AG09319 (cell line): ENCODE measurements at regions not wholly inside any gene's neighbourhood (a gene's known extent, or its start where the extent isn't known, plus 50 kb on each side); places are given as distances from the start of the nearest gene placed in this dataset.

ENCODE experiments used
- DNase-seq: peaks from one replicate; pipeline ENCODE4 v3.0.0-alpha.2; 2010; ENCODE audit warnings: low read depth; ENCODE audit errors: extremely low read depth
- CTCF ChIP-seq: IDR thresholded peaks from 2 replicates; pipeline ENCODE4 v1.5.1; 2011; ENCODE audit warnings: low read depth, mild to moderate bottlenecking, inconsistent platforms, low read length, moderate library complexity

GRCh38 chr10:31731711-31732110 lies 196.9 kb downstream of the ARHGAP12 start:
- TF ChIP-seq CTCF: no peak
- no peak for DNase-seq

DNA sequence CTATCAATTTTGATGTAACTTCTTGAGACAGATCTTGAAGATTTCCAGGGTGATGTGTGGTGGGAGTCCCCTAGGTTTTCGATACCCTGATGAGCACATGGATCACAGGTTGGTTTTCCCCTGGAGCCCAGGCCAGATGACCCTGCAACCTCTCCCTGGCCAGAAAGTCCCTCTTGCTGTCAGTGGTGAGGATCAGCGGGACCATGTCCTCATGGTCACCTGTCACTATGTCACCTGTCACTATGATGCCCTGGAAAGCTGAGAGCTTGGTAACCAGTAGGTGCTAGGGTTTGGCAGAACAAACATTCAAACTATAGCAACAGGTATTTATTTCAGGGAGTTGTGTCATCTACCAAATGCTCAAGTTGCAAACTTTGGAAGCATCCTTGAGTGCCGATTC lies 197.9 kb downstream of the ARHGAP12 start:
- DNase-seq: no peak
- TF ChIP-seq CTCF: no peak

GRCh38 chr10:31728698-31729224 lies 199.9 kb downstream of the ARHGAP12 start:
- no peak for DNase-seq
- no peak for TF ChIP-seq CTCF

- no peak for DNase-seq
- no peak for TF ChIP-seq CTCF
Measured at GRCh38 chr10:31725436-31725835, 203.2 kb downstream of the ARHGAP12 start.

- TF ChIP-seq CTCF: no peak
- DNase-seq: no peak
Measured at GRCh38 chr10:31724296-31724695, 204.3 kb downstream of the ARHGAP12 start.

DNA sequence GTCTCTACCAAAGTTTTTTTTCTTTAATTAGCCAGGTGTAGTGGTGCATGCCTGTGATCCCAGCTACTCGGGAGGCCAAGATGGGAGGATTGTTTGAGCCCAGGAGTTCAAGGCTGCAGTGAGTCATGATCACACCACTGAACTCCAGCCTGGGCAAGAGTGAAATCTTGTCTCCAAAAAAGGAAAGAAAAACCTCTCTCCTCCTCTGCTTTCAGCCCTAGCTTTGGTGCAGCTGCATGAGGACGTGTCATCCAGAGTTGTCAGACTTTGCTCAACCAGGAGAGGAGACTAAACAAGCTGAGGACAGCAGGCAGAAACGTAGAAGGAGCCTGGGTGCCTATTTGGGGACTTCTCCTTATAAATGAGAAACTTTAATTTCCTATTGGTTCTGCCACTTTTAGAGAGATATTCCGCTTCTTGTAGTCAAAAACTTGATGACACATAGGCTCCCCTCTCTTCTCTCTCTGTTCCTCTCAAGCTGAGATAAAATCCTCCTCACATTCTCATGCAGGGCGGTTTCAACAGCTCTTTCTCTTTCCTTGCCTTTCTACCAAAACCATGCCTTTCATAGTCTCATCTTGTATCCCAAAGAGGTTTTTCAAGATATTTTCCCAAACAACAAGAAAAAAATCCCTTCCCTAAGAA lies 205.4 kb downstream of the ARHGAP12 start:
- no peak for DNase-seq
- no peak for TF ChIP-seq CTCF

DNA sequence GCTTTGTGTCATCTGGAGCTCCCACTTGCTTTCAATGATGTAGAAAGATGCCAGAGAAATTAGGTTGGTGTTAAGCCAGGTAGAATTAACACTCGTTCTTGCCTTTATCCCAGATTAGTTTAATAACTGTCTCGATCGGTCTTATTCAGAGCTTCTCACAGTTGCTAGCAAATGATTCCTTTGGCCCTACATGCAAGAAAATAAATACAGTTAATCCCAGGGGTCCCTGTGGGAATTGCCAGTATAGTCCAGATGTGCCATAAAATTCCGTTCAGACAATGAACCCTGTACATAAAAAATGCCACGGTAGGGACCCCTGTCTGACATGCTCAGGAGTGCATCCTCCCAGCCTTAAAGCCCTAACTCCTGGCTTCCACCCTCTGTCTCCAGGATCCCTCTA lies 207.5 kb downstream of the ARHGAP12 start:
- TF ChIP-seq CTCF: no peak
- no peak for DNase-seq
